HG02852 (cell line): ENCODE measurements at regions not wholly inside any gene's neighbourhood (a gene's known extent, or its start where the extent isn't known, plus 50 kb on each side); places are given as distances from the start of the nearest gene placed in this dataset.
"Not testable (repeated sequence)": the region's sequence is repeated elsewhere in the genome, so short reads cannot be mapped to it uniquely, and the experiment has no call there.

Source experiments
- ATAC-seq: cut with Tn5 transposase; IDR thresholded peaks from one replicate; pipeline ENCODE4 v1.9.1; 2021; ENCODE audit warnings: mild to moderate bottlenecking, moderate library complexity; ENCODE audit not compliant: unreplicated experiment

- no peak for ATAC-seq
These were observed 54.7 kb upstream of the ARSJ start for GRCh38 chr4:114034189-114034588.

GRCh38 chr4:114036426-114036825 lies 57.0 kb upstream of the ARSJ start:
- no peak for ATAC-seq

DNA sequence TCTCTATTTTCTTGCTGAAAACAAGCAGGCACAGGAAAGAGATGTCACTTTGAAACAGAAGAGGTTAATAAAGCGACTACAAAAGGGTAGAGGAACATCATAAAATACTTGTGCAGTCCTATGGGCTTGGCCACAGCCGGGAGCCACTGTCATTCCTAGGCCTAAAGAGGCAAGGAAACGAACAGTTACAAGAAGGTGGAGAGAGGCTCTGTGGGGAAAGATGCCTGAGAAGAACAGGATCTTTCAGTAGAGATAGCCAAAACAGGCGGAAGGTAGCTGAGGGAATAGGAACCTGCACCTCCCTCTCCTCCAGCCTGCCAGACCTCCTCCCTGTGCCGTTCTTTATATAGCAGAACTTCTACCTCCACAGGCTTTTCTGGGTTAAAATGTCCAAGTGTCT lies 57.4 kb upstream of the ARSJ start:
- ATAC-seq = no peak

- ATAC-seq = no peak
These were observed 58.5 kb upstream of the ARSJ start for GRCh38 chr4:114037988-114038387.

DNA sequence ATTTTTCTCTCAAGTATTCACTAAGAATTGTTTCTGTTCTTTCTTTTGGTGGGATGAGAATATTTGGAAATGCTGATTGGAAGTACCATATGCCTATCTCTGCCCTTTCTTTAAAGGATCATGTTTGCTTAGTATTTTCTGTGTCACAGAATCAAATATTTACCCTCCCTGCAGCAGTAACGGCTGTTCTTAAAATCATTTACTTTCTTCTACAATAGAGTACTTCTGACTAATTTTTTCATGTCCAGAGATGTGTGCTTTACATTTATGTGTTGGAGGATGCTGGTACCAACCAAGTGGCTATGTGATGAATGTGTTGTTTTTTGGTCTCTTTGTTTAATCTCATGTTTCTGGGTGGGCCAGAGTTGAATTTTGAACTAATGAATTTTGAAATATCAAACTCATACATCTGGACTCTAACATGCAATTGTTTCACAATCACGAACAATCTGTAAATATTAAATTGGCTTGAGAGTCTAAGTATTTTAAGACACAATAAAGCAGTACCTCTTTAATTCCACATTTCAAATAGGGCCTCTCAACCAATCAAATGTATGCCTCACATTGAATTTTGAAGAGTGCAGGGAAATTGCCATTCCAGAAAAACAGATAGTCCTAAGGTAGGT lies 59.4 kb upstream of the ARSJ start:
- ATAC-seq = no peak

DNA sequence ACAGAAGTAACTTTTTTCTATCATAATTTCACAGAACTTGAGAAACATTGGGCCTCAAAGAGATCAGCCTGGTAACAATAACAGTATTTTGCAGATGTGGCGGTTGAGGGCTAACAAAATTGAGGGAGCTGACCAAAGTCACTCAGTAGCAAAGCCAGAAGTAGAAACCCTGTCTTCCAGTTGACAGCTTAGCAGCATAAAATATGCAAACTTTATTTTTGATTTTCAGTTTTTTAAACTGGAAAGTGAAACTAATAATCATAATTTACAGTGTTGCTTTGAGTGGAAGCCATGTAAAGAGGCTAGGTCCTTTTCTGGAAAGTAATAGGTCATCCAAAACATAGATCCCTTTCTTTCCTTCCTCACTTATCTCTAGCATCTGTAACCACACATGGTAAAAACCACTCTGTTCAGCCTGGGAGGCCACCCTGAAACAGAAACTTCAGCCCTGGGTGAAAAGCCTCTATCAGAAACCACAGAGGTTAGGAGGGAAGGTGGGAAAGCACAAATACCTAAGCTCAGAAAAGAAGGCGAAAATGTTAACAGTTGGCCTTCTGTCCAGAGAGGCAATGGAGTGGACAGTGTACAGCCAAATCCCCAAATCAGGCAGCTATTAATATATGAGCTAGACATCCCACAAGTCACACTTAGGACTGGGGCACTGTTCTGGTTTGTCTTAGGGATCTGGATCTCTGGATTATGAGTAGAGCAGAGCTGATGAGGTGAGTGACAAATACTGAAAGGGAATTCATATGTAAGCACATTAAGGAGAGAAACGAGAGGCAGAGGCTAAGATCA lies 61.1 kb upstream of the ARSJ start:
- ATAC-seq = peak; percentile 94

DNA sequence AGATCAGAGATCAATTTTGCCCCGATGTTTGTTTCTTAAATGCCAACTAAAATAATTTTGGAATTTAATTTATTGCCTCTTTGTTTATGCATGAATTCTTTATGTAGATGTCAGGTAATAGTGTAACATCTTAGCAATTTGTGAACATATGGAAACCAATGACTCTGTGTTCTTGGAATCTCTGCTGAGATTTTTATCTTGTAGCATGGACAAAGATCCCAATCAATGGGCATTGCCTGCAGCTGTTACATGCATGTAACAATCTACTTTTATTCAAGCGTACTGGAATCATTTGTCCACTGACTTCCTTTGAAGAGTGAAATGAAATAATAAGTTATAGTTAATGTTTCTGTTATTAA lies 61.6 kb upstream of the ARSJ start:
- no peak for ATAC-seq

GRCh38 chr4:114043116-114043515 lies 63.7 kb upstream of the ARSJ start:
- no peak for ATAC-seq

GRCh38 chr4:114044351-114044750 lies 64.9 kb upstream of the ARSJ start:
- not testable (repeated sequence) for ATAC-seq

DNA sequence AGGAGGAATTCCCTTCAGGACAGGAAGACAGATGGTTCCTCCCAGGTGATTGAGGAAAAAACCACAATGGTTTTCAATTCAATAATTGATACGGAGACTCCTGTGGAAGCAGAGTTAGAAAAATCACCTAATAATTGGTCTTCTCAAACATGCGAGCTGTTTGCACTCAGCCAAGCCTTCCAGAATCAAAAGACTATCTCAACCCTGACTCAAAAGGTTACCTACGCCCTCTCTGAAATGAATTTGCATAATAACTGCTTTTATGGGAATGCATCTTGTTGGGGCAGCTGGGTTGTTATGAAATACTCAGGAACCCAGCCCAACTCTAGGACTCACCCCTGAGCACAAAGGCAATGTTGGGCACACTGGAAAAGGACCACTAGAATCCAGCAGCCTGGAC lies 66.9 kb upstream of the ARSJ start:
- ATAC-seq = no peak

DNA sequence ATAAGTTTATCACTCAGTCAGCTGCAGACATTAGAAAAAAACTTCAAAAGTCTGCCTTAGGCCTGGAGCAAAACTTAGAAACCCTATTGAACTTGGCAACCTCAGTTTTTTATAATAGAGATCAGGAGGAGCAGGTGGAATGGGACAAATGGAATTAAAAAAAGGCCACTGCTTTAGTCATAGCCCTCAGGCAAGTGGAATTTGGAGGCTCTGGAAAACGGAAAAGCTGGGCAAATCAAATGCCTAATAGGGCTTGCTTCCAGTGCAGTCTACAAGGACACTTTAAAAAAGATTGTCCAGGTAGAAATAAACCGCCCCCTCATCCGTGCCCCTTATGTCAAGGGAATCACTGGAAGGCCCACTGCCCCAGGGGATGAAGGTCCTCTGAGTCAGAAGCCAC lies 68.7 kb upstream of the ARSJ start:
- ATAC-seq = not testable (repeated sequence)

DNA sequence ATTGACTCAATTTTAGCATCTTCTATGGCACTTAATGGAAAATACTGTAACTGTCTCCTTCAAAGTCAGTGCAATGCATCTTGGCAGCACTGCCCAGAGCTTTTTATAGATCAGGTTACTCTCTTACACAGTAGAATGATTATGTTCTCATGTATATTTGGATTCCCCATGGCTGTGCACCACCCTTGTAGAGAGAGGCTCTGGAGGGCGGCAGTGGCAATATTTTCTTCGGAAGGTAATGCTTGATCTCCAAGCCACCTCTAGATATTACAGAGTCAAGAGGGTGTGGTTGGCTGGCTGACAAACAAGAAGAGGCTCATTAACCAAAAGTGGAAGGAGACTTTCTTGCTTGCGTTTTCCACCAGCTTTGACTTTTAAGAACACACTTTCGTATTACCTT lies 72.8 kb upstream of the ARSJ start:
- no peak for ATAC-seq

DNA sequence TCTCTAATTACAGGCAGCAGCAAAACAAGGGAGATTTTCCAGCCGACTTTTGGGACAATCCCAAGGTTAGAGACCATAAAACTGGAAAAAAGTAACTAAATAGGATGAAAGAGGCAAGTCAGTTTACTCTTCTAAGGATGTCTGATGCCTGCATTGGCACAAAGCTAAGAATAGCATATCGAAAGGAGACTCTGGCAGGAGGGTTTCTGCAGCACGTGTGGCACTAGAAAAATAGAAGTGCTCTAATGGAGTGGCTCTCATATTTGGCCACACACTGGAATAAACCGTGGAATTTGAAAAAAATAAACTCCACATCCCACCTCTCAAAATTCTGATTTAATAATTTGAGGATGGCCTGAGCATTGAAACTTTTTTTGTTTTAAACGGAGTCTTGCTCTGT lies 77.2 kb upstream of the ARSJ start:
- ATAC-seq = no peak

DNA sequence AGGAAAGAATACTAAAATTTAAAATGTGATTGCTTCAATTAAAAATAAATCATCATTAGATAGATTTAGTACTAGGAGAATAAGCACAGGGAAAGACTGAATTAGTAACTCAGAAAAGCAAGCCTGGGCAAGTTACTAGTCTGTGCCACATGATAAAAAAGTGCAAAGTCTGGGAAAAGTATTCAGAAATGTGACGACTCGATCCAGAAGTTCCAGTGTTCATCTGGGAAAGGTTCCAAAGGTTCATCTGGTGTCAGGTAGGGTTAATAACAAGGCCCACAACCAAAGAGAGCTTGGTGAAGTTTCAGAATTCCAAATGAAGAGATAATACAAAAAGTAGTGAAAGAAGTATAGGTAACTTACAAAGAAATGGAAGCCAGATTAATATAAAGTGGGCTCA lies 78.3 kb upstream of the ARSJ start:
- ATAC-seq = no peak

GRCh38 chr4:114062499-114062898 lies 83.1 kb upstream of the ARSJ start:
- no peak for ATAC-seq

DNA sequence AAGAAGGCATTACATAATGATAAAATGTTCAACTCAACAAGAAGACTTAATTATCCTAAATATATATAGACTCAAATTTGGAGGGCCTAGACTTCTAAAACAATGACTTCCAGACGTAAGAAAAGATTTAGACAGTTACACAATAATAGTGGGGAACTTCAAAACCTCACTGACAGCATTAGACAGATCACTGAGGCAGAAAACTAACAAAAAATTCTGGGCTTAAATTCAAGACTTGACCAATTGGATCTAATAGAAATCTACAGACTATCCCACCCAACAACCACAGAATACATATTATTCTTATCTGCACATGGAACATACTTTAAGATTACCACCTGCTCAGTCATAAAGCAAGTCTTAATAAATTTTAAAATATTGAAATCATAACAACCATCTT lies 93.3 kb upstream of the ARSJ start:
- no peak for ATAC-seq

GRCh38 chr4:114076899-114077570 lies 97.6 kb upstream of the ARSJ start:
- ATAC-seq = no peak

DNA sequence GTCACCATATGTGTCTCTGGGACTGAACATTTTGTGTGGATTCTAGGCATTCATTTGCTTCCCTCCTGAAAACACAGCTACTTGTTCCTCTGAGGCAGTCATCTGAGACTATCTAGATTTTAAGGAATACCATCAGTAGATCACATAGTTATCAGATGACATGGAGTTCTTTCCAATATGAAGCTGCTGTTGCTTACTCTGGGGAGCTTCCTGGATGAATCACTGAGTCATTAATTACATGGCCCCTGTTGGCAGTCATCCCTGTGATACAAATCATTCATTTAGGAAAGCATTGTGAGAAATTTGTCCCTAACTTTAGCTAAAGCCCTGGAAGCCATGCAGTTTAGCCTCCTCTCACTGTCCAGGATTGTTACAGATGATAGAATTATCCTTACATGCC lies 98.2 kb upstream of the ARSJ start:
- no peak for ATAC-seq

DNA sequence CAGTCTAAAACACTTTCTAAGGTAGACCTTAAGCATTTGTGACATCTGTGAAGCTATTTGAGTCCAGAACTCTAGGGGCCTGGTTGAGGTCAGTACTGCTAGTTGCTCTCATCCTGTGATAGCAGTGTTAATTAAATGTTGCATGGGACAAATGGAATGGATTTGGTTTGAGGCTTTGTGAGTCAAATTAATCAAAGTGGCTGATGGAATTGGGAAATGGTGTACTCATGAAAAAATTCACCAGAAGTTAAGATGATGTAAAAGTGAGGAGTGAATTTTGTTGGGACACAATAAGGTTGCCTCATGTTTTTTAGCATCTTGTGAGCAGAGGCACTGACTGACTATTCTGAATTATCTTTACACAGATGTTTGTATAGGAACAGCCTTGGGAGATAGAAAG lies 99.2 kb upstream of the ARSJ start:
- ATAC-seq = no peak

DNA sequence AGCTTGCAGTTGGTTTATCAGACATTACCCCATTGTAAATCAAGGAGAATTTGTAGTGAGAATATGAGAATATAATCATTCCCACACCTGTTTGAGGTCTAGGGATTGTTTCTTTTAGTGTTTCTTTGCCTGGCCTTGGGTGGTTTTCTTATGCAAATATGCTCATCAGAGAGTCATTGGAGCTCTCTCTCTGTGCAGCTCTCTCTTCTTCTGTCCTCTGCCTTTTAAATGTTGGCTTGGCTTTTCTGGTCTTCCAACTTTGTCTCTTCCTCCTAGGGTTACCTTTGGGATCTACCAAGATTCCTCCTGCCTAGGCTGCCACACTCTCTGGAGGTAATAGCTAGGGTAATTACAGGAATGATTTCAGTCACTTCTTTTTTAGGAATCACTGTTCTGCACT lies 102.3 kb upstream of the ARSJ start:
- no peak for ATAC-seq

GRCh38 chr4:114082348-114082747 lies 102.9 kb upstream of the ARSJ start:
- no peak for ATAC-seq

- no peak for ATAC-seq
These were observed 106.3 kb upstream of the ARSJ start for GRCh38 chr4:114085611-114086345.
